ENCODE measurements at regions not wholly inside any gene's neighbourhood (a gene's known extent, or its start where the extent isn't known, plus 50 kb on each side); places are given as distances from the start of the nearest gene placed in this dataset.

DNA sequence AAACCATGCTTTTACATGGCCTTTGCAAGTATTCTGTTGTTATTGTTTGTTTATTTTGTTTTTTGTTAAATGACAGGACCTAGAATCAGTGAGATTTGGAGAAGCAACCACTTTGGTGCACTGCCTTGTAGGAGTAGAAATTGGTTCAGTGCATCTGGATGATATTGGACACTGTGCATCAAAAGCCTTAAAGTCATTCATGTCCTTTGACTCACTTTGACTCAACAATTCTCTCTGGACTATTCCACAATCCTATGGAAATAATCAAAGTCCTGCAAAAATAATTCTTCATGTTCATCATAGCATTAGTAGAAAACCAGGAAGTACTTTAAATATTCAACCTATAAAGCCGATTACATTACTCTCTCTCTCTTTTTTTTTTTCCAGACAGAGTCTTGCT is 224.8 kb downstream of the ABHD5 start:
- TF ChIP-seq, protein P1, sequence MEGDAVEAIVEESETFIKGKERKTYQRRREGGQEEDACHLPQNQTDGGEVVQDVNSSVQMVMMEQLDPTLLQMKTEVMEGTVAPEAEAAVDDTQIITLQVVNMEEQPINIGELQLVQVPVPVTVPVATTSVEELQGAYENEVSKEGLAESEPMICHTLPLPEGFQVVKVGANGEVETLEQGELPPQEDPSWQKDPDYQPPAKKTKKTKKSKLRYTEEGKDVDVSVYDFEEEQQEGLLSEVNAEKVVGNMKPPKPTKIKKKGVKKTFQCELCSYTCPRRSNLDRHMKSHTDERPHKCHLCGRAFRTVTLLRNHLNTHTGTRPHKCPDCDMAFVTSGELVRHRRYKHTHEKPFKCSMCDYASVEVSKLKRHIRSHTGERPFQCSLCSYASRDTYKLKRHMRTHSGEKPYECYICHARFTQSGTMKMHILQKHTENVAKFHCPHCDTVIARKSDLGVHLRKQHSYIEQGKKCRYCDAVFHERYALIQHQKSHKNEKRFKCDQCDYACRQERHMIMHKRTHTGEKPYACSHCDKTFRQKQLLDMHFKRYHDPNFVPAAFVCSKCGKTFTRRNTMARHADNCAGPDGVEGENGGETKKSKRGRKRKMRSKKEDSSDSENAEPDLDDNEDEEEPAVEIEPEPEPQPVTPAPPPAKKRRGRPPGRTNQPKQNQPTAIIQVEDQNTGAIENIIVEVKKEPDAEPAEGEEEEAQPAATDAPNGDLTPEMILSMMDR (IDR thresholded peaks at IDR 0.05), result no peak
- no peak for TF ChIP-seq EZH2 (IDR thresholded peaks at IDR 0.05; ENCODE audit: borderline replicate concordance, insufficient read depth, low read depth, low read length, poor library complexity, severe bottlenecking)
